ENCODE measurements at regions not wholly inside any gene's neighbourhood (a gene's known extent, or its start where the extent isn't known, plus 50 kb on each side); places are given as distances from the start of the nearest gene placed in this dataset.
"Not testable (repeated sequence)": the region's sequence is repeated elsewhere in the genome, so short reads cannot be mapped to it uniquely, and the experiment has no call there.

DNA sequence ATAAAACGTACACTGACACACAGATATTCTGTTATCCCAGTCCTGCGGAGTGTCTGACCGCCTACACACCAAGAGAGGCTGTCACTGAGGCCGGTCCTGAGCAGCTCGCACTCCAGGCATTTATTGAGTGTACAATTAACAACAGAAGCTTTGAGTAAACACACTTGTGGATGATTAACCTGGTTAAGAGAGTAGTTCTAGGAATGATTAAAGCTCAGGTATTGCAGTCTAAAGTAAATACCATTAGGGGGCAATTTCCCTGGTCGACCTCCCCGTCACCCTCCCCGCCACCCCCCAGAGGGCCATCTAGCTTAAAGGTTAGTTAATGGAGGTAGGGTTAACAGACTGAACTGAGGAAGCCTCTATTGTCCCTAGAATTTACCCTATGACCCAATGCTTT is 1278.5 kb downstream of the NSUN3 start:
- H3K4me1 ChIP-seq = no peaks in the 10 kb centered on the region
- H3K27ac ChIP-seq = no peak overlapping the region
- TF ChIP-seq, protein P1, sequence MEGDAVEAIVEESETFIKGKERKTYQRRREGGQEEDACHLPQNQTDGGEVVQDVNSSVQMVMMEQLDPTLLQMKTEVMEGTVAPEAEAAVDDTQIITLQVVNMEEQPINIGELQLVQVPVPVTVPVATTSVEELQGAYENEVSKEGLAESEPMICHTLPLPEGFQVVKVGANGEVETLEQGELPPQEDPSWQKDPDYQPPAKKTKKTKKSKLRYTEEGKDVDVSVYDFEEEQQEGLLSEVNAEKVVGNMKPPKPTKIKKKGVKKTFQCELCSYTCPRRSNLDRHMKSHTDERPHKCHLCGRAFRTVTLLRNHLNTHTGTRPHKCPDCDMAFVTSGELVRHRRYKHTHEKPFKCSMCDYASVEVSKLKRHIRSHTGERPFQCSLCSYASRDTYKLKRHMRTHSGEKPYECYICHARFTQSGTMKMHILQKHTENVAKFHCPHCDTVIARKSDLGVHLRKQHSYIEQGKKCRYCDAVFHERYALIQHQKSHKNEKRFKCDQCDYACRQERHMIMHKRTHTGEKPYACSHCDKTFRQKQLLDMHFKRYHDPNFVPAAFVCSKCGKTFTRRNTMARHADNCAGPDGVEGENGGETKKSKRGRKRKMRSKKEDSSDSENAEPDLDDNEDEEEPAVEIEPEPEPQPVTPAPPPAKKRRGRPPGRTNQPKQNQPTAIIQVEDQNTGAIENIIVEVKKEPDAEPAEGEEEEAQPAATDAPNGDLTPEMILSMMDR (IDR thresholded peaks at IDR 0.05) = no peak
- no peak for TF ChIP-seq POLR2A (IDR thresholded peaks at IDR 0.05)
- intact Hi-C loops (cut with DNase I) = no loop called here
- H3K4me3 ChIP-seq = no peak overlapping the region
- no peaks in the 10 kb centered on the region for H3K36me3 ChIP-seq
- no peaks in the 10 kb centered on the region for H3K27me3 ChIP-seq
- DNase-seq = no peak
- H3K9me3 ChIP-seq = no peaks in the 10 kb centered on the region
- WGBS, 2 donors = 67 to 74% methylated on average over 6 to 8 of the region's 8 CpGs

DNA sequence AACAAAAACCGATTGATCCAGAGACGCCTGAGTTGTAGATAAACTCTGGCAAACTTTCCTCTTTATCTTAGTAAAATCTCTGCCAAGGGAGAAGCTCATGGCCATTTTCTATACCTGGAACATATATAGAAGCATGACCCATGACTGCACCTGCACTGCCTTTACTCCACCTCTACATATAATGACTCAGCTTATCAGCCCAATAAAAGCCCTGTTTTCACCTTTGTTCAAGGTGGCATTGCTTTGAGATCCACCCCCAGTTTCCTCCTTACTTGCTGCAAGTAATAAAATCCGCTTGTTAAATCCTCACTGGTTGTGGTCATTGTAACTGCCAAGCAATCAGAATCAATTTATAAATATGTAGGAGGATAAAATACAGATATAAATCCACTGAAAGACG is 1280.4 kb downstream of the NSUN3 start:
- TF ChIP-seq POLR2A (IDR thresholded peaks at IDR 0.05) = no peak
- TF ChIP-seq, protein P1 (IDR thresholded peaks at IDR 0.05) = no peak
- no peaks in the 10 kb centered on the region for H3K27me3 ChIP-seq
- intact Hi-C loops (cut with DNase I) = no loop called here
- no peak overlapping the region for H3K4me3 ChIP-seq
- H3K4me1 ChIP-seq = no peaks in the 10 kb centered on the region
- H3K36me3 ChIP-seq = no peaks in the 10 kb centered on the region
- no peak for DNase-seq
- WGBS, 2 donors = 41 to 53% methylated on average over 4 of the region's 4 CpGs
- H3K9me3 ChIP-seq = no peaks in the 10 kb centered on the region
- no peak overlapping the region for H3K27ac ChIP-seq

DNA sequence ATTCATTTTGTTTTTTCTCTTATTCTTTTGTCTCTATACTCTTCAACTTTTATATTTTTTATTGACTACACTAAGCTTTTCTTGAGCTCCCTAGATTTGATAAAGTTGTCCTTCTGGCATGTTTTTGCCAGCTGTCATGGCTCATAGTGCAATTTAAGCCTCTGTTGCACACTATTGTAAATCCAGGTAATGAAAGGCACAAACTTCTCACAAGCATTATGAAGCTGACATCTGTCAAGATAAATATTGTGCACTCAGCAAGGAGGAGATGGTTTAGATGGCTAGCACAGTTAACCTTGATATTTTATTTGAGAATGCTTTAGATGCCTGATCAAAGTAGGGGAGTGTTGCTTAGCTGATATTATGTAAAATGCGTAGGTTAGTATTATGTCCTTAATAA is 1280.9 kb downstream of the NSUN3 start:
- 83 to 85% methylated on average over 1 of the region's 1 CpG for WGBS, 2 donors

DNA sequence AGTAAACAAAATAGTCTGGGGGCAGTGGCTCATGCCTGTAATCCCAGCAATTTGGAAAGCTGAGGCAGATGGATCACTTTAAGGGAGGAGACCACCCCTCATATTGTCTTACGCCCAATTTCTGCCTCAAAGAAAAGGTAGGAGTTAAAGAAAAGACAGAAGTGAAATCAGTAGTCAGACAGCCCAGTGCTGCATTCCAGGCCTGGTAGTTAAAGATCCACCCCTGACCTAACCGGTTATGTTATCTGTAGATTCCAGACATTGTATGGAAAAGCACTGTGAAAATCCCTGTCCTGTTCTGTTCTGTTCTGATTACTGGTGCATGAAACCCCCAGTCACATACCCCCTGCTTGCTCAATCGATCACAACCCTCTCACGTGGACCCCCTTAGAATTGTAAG is 1285.1 kb downstream of the NSUN3 start:
- 73 to 75% methylated on average over 4 of the region's 4 CpGs for WGBS, 2 donors

More for the DNA sequence above, 1280.9 kb downstream of the NSUN3 start:
- Histone ChIP-seq H3K27me3 (no peaks in the 10 kb centered on the region), H3K4me3 (no peak overlapping the region), H3K27ac (no peak overlapping the region), H3K4me1 (no peaks in the 10 kb centered on the region), H3K36me3 (no peaks in the 10 kb centered on the region), H3K9me3 (no peaks in the 10 kb centered on the region)
- no peak for DNase-seq
- no peak for TF ChIP-seq POLR2A (IDR thresholded peaks at IDR 0.05)
- TF ChIP-seq, protein P1 (IDR thresholded peaks at IDR 0.05) = no peak
- intact Hi-C loops (cut with DNase I) = no loop called here

DNA sequence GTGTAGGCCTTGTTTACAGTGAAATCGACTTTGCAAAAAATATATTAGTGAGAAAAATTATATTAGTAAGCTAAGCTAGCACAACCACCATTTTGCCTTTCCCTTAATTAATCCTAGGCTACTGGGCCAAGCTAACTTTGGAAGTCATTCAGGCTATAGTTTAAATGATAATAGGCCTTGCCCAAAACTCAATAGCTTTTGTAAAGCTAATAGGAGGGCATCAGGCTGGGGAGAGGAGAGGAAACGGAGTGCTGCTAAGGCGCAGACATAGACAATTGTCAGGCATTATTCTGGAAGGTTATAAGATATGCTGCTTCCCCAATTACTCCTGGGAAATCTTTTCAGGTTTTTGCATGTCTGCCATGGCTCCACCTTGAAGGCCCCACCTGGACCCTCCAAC is 1286.0 kb downstream of the NSUN3 start:
- H3K9me3 ChIP-seq = no peaks in the 10 kb centered on the region
- no peaks in the 10 kb centered on the region for H3K27me3 ChIP-seq
- no peaks in the 10 kb centered on the region for H3K4me1 ChIP-seq
- no peak overlapping the region for H3K4me3 ChIP-seq
- H3K27ac ChIP-seq = no peak overlapping the region
- no peak for TF ChIP-seq POLR2A (IDR thresholded peaks at IDR 0.05)
- TF ChIP-seq, protein P1 (IDR thresholded peaks at IDR 0.05) = no peak
- intact Hi-C loops (cut with DNase I) = no loop called here
- WGBS, 2 donors = 83 to 88% methylated on average over 3 of the region's 3 CpGs
- DNase-seq = no peak
- H3K36me3 ChIP-seq = no peaks in the 10 kb centered on the region

More for the DNA sequence above, 1285.1 kb downstream of the NSUN3 start:
- intact Hi-C loops (cut with DNase I); H3K9me3 ChIP-seq; H3K27ac ChIP-seq; H3K4me3 ChIP-seq; H3K36me3 ChIP-seq; H3K4me1 ChIP-seq; H3K27me3 ChIP-seq; DNase-seq: not testable (repeated sequence)

DNA sequence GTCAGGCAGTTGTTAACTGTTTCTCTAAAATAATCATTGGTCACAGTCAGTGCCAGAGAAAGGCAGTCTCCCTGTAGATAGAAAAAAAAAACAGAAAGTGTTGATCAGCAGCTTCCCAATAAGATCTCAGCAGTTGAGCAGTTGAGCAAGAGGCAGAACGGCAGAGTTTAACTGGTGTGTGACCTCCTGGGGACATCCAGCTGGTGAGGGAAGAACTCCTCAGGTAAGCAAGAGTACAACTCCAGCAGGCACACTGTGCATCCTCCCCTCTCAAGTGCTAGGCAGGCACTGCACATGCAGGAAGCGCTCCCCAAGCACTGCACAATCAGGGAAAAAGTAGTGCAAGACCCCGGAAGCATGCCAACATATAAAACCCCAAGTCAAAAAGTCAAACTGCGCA is 1287.2 kb downstream of the NSUN3 start:
- TF ChIP-seq, protein P1 (IDR thresholded peaks at IDR 0.05) = no peak
- no peak for TF ChIP-seq POLR2A (IDR thresholded peaks at IDR 0.05)
- no peaks in the 10 kb centered on the region for H3K27me3 ChIP-seq
- no peak overlapping the region for H3K27ac ChIP-seq
- H3K4me3 ChIP-seq = no peak overlapping the region
- DNase-seq = no peak
- no peaks in the 10 kb centered on the region for H3K9me3 ChIP-seq
- intact Hi-C loops (cut with DNase I) = no loop called here
- WGBS, 2 donors = 79 to 84% methylated on average over 4 of the region's 4 CpGs
- H3K4me1 ChIP-seq = no peaks in the 10 kb centered on the region
- no peaks in the 10 kb centered on the region for H3K36me3 ChIP-seq
